ENCODE measurements at regions not wholly inside any gene's neighbourhood (a gene's known extent, or its start where the extent isn't known, plus 50 kb on each side); places are given as distances from the start of the nearest gene placed in this dataset.

DNA sequence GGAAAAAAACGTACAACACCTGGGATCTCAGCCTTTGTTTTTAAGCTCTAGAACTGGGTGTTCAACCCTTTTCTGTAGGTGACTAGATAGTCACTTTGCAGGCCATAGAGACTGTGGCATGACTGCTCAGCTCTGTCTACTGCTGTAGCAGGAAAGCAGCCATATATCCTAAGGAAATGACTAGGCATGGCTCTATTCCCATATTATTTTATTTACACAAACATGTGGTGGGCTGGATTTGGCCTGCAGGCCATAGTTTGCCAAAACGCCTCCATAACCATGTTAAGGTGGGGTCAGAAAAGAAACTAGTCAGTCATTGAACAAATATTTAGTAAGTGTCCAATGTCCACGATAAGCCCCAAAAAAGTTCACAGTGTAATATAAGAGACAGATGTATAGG, 452.5 kb downstream of the MCTP2 start:
- no peak for DNase-seq

DNA sequence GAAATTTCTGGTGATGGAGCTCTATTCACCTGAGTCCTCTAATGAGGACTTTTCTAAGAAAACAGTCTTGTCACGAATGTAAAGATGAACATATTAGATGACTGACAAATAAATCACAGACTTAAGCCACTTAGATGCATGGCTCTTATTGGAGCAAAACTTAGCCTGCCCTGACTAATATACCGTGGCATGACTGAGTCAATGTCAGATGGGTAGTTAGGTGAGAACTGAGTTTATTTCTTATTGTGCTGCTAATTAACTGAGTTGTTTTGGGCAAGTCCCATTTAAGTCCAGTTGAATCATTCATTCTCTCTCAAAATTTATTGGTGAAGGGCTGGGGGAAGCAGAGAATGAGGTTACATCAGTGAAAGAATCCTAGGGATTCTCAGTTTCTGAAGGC, 459.8 kb downstream of the MCTP2 start:
- no peak for DNase-seq

DNA sequence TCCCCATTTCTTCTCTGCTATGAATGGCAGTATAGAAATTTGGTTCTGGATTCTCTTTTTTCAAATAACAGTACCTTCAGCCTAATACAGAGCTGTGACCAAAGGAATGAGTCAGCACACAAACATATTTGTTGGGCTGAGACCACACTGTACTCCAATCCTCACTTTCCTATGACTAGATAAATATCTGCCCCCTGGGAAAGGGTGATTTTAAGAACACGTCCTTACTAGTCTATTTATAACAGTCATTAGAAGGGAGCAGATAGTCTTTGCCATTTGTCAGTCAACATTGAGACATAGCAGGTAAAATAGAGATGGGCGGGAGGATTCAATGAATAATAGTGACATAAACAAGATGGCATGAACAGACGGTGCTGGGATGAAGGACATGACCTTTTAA, 461.3 kb downstream of the MCTP2 start:
- no peak for DNase-seq

DNA sequence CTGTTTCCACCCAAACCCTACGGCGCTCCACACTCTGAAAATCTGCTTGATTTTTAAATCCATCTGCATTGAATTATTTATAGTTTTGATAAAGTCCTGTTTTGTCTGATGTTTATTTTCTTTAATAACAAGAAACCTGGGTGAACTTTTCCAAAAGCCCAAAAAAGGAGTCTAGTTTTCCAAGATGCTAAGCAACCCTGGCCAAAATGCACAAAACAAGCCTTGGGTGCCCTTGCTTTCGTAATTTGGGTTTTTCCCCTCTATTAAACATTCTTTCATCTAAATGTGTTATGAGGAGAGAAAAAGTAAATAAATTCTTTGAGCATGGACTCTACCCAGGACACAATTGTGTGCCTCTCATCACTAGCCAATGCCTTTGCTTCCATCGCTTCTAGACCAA, 468.9 kb downstream of the MCTP2 start:
- no peak for DNase-seq

DNA sequence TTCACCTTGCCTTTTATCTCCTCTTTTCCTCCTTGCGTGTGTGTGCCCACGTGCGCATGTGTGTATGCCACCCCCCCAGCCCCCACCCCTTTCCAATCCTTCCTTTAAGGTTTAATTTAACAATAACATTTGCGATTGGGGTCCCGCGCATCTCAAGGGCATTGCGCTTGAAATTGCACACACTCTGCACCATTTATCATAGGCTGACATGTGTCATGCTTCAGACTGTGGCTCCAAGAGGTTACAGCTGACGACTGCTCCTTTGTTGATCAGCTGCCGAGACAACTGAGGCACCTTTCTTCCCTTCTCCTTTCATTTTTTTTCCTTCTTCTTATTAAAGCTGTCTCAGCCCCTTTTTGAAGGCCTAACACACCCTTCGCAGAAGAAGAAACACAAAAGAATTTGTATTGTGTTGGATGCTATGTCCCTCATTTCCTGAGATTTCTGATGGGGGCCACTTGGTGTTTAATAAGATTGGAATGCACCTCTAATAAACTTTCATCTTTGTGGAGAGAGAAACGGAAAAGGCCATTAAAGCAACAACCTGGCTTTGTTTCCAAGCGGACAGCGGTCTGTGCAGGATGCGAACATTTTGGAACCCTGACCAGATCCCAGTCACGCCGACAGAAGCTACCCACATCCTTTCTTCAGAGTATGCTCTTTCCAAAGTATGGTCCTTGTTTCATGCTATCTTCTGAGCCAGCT, 470.1 kb downstream of the MCTP2 start:
- no peak for DNase-seq

DNA sequence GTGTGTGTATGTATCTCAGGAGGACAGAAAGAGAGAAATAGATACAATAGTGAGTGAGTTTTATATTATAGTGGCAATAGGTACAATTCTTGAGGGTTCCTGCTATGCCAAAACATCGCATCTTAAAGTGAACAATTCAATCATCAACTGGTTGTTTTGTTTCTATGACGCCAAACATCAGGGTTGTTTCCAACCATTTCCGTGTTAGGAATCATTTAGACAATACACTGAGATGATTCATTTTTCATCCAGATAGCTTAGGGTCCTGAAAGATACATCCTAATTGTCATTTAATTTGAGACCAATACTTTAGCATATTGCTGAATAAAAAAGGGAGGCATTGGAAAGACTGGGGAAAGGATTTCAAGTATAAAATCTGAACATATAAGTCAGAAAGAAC, 472.2 kb downstream of the MCTP2 start:
- no peak for DNase-seq

DNA sequence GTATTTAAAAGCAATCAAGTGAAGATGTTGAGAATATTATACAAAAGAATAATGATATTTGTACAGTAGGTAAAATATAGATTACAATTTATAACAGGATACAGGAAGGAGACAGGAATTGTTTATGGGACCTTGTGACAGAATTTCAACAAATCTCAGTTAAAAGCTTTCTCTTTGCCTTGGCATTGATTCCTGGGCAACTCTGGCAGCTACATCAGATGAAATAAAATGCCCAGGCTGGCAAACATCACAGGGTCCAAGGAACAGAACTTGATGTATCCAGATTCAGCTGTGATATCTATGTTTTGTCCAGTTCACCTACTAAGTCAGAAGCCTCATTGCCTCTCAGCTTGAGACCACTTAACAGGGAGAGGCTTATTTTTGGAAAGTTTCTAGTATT, 473.1 kb downstream of the MCTP2 start:
- DNase-seq = no peak

DNA sequence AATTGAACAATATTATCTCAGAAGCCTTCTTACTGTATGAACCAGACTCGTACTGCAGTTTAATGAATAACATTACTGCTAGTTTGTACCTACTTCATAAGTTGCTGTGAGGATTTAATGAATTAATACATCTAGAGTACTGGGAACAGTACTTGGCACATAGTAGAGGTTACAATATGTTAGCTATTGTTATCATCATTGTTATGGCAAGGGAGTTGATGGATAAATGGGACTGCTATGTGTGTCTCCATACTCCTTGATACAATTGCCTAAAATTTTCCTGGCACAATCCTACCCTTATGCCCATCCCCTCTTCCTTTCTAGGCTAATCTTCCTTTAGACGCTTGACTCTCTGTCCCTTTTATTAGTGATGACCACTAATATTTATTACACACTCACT, 473.6 kb downstream of the MCTP2 start:
- no peak for DNase-seq

DNA sequence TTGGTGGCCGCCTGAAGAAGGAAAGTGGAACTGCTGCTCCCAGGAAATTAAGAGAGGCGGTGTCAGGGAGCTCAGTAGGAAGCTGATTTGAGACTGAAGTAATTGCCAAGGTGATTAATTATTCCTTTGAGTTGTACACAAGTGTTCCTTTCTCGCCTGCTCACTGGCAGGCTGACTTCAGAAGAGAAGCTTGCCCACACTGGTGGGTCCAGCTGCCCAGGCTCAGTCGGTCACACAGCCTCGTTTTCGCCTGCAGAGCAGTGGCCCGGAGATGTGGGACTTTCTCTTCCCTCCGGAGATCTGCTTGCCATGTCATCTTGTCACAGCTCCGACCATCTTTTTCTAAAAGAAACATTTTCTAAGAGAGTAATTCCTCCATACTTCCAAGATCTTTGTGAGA, 478.0 kb downstream of the MCTP2 start:
- DNase-seq = no peak

DNA sequence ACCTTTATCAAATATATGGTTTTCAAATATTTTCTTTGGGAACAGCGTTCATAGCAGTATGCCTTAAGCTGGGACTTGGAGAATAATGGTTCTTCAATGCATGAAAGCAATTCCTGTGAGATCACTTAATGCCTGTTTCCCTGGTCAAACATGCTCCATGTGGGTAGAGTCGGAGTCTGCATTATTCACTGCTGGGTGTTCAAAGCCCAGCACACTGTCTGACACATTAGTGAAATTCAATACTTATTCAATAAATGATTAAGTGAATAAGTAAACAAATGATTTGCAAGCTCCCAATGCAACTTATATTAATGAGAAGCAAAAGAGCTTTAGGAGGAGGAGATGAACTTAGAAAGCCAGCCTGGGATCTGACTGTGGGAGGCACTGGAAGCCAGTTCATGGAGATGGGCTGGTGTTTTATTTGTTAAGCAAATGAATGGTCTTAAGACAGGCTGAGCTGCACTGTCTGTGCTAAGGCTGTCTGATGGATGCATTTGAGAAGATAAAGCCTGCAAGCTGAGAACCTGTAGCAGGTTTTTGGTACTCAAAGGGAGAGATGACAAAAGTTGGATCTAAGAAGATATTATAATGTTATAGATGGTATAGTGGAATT, 490.8 kb downstream of the MCTP2 start:
- no peak for DNase-seq

DNA sequence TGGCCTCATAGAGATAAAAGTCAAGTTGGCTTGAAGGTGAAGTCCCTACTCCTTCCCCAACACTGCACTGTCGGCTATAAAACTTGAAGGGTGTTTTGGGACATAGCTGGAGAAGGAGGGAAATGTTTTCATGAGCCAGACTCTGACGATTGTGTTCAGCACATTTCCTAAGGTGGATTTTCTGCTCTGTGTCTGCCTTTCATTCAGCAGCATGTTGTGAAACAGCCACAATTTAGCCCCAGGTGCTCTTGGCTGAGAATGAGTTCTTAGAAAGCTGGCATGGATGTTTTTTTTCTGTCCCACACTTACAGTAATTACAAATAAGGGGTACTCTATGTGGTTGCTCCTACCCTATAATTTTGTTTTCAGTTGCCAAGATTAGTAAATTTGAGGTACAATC, 492.4 kb downstream of the MCTP2 start:
- no peak for DNase-seq

DNA sequence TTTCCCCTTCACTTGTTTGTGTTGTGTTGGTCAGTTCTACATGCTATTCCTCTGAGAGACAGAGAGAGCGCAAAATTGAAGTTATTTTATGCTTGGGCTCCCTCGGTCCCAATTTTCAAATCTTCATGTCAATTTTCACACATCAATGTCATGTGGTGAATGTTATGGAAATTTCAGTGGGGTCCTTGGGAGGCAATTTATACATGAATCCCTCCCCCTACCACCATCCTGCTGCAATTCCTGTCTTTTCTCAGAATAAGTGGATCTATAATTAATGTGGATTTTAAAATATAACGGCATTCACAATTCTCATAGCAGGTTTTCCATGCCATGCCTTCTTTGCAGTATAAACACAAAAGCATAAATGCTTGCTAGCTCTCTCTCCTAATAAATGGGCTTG, 499.9 kb downstream of the MCTP2 start:
- no peak for DNase-seq

DNA sequence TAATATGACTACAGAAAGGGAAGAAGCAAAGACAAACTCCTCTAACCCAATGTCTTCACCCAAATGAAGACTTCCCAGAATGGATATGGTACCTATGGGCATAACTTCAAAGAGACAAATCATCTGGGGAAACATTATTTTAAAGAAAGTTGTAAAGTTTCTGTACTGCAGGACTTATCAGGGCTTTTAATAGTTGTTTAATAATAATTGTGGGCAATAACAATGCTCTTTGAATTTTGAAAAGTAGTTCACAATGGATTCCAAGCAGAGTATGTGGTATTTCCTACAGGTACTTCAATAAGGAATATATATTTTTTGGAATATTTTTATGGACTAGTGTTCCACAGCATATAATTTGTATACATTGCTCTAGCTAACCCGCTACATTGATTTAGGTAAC, 503.1 kb downstream of the MCTP2 start:
- no peak for DNase-seq

DNA sequence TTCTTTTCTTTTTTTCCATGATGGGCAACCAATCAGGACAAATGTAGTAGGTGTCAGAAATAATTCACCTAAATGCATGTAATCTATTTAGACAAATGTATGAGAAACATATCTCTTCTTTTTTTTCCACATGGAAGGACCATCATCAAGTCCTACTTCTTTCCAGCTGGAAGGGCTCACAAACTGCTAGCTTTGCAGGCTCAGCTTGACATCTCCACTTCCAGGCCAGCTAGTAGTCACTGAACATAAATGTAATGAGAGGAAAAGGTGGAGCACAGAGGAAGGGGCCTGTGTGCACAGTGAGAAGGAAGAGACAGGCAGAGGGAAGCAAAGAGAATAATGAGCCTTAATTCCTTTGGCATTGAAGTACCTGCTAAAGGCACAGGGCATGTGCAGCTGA, 504.9 kb downstream of the MCTP2 start:
- no peak for DNase-seq

DNA sequence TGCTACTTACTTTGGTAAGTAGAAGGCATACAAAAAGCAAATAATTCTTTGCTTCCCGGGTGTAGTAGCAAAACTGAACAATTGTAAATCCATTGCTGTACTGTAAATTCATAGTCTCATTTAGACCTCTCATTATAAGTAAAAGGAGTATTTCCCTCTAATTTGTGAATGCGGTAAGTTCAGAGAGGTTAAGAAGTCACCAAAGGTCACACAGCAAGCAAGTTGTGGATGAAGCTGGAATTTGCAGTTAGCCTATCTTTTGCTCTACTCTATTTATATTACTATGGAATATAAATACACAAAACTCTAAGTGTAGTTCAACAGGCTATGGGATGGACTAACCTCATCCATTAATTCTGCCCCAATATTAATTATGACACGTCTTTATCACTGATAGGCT, 508.3 kb downstream of the MCTP2 start:
- DNase-seq = no peak

DNA sequence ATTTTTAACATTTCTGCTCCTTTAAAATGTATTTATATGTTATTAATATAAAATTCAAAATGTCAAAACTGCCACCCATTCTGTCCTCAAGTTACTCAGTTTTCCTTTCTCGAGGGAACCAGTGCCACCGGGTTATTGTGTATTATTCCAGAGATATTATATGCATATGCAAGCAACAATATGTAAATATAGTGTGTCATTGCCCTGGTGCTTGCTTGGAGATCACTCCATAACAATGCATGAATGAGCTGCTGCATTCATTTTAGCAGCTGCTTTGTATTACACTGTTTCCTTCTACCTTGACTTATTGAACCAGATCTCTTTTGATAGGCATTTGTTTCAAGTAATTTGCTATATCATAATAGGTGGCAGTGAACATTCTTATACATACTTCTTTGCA, 509.1 kb downstream of the MCTP2 start:
- DNase-seq = no peak

DNA sequence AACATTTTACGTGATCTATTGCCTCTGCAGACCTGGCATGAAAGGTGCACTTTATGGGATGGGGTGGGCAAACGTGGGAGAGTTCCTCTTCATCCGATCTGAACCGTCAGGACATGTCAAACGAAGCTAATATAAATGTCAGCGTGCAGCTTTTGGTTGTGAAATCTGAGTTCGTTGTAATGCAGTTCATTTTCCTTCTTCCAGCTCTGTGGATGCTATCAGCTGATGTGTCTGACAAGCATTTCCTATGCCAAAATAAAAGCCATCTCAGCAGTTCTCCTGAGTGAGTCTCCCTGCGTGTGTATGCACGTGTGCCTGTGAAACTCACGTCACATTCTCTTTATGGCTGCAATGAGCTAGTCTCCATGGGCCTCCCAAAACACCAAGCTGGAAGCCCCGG, 512.3 kb downstream of the MCTP2 start:
- no peak for DNase-seq

DNA sequence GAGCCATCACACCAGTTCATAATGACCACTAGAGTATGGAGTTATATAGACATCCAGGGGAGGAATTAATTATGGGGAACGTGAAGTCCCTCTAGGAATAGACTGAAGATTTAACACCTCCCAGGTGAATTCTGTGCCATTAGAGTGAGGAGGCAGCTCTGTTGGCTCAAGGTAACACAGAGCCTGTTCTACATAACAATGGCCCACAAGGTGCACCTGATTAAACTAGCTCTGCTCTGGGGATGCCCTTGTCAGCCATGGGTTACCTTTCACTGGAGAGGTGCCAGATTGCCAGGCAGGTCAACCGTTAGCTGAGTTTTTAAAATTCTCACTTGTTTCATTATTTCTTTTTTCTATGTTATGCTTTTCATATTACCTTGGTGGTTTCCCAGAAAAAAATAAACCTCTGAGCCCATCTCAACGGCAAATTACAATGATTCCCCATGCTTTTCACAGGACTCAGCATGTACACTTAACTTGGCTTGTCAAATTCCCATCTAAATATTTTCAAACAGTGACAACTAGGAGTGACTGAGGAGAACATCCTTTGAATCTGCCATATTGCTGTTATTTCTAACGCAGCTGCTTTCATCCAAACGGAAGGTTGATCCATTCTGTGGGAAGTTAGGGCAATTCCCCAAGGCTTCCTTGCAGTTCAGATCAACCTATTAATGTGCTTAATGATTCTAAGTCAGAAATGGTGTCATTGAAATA, 512.9 kb downstream of the MCTP2 start:
- no peak for DNase-seq

DNA sequence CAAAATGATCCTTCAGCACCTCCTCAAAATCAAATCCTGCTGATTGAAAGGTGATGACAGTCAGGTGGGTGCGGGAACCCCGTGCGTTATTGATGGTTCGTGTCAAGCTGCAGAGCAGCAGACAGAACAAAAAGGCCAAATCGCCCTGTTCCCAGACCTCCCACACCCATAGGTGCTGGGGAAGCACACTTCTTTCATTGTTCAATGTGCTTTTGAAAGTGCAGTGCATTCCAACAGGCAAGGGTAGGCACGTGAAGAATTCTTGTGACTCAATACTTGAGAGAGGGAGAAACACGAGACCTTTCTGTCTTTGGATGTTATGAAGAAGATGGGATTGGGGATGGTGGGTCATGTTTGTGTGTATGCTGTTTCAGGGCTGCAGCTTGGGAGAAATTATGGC, 514.0 kb downstream of the MCTP2 start:
- no peak for DNase-seq

DNA sequence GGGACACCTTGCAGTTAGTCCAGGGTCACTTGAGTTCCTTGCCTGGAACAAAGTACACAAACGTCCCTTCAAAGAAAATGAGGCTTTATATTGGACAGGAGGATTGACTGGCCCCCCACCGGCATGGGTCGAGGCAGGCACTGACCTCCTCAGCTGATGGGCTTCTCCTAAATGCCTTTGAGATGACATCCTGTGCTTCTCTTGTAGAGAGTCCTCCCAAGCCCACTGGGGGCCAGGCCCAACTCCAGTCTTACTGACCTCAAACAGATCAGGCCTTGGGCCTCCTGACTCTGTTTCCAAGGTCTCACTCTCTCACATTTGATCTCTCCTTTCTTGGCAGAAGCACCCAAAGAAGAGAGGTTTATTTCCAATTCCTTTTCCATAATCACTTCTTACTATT, 516.1 kb downstream of the MCTP2 start:
- DNase-seq = no peak

DNA sequence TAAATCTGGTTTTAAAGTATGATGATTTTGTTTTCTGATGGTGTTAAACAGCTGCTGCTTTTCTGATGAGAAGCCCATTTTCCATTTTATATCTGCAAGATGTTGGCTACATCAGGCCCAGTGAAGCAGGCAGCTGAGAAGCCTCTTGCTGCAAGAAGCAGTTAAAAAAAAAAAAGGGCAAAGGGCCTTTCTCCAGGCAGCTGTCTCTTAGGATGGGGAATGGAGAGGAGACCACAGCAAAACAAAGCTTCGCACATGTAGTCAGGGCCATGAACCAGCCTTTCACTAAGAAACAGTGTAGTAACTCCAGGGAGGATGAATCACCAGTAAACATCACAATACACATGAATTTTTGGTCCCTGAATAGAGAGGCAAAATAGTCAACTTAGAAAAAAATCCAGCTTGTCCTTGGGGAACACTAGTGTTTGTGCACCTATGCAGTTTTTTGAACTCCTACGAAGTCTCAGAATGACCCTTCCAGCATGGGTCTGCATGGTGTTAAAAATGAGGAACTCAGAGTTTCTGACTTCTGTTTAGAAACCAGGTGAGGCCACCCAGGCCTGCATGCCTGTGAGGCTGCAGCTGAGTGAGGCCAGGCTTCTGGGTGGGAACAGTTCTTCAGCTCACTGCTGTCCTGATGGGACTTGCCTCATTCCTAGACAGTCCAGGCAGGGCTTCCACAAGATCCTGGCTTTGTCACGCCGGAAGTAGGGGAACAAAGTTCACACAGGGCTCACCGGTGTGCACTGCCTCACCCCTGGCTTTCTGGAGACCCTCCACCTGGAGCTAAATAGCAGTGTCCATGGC, 518.7 kb downstream of the MCTP2 start:
- DNase-seq = no peak

DNA sequence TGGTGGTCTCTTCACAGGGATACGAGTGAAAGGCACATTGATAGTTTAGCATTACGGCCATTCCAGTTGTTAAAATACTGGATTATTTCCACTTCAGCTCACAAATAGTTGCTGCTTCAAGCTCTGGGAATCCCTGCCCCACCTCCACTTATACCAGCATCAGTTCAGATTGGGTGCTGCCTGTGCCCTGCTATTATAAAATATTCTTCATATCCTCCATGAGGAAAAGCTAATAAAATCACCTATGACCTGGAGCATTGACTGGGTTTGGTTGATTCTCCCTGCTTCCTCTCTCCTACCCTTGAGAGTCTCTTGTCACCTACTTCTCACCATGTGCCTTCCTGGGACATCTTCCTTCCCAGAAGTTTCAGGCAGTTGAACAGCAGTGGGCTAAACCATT, 529.0 kb downstream of the MCTP2 start:
- DNase-seq = no peak

DNA sequence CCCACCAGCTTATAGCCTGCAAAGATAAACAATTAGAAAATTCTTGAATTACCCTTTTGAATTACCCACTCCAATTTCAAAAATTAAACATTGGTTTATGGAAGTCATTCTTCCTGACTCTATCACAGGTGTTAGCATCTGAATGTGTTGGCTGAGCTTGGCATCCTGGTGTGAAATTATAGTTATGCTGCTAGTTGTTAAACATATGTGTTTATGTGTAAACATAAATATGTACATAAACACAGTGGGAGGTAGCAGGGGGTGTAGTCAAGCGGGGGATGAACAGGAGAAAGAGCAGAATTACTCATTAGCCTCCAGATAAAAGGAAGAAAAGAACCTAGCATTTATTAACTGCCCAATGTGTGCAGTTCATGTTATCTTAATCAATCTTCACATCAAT, 530.2 kb downstream of the MCTP2 start:
- DNase-seq = no peak

DNA sequence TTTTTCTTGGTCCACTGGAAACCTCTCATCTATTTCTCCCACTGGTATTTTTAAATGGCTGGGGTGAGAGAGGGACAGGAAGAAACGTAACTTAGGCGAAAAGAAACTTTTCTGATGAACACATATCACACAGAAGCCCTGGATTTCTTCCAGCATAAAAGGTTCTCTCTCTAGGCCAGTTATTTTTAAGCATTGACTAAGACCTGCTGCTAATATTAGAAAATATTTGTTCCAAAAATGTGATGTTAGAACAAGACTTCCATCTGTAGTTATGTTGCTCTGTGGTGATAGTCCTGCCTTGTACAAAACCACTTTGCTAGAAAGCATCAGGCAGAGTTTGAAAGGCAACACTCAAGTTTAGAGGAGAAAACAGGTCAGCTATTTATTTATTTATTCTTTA, 537.7 kb downstream of the MCTP2 start:
- no peak for DNase-seq

Measured in fibroblast of skin of right quadriceps (primary cell).